CD4-positive, alpha-beta T cell treated with Interferon alpha-2 for 1 hour (primary cell): ENCODE measurements at regions not wholly inside any gene's neighbourhood (a gene's known extent, or its start where the extent isn't known, plus 50 kb on each side); places are given as distances from the start of the nearest gene placed in this dataset.

Experiments used
- DNase-seq, 2 donors: peaks; one replicate each; pipeline ENCODE4 v3.0.0-alpha.2; 2020 to 2022

- peak; percentile 43 to 80 for DNase-seq
Measured at GRCh38 chr14:24692382-24693352, 58.7 kb upstream of the GZMB start.

- DNase-seq: peak; percentile 13 to 47
Measured at GRCh38 chr14:24690492-24690891, 56.5 kb upstream of the GZMB start.

- DNase-seq: no peak
Measured at GRCh38 chr14:24688030-24688658, 54.2 kb upstream of the GZMB start.
